ENCODE measurements at regions not wholly inside any gene's neighbourhood (a gene's known extent, or its start where the extent isn't known, plus 50 kb on each side); places are given as distances from the start of the nearest gene placed in this dataset.
"Not testable (repeated sequence)": the region's sequence is repeated elsewhere in the genome, so short reads cannot be mapped to it uniquely, and the experiment has no call there.

- not testable (repeated sequence) for TF ChIP-seq CTCF (IDR thresholded peaks at IDR 0.05); ZFX (IDR thresholded peaks at IDR 0.05; ENCODE audit: borderline replicate concordance)
These were observed 5299.8 kb upstream of the TPTE start for GRCh38 chr21:5221458-5222050.
